K562 (cell line): ENCODE measurements at regions not wholly inside any gene's neighbourhood (a gene's known extent, or its start where the extent isn't known, plus 50 kb on each side); places are given as distances from the start of the nearest gene placed in this dataset.

Experiments used
- ATAC-seq: fragments of 200-7000 bp; cut with Tn5 transposase; 3 replicates; pipeline ENCODE4 v1.9.1; 2020; ENCODE audit warnings: moderate library complexity
- BruUV-seq: library from RNA; stranded (reverse); fragments of 400-500 nt; replicated peaks from 2 replicates; lab custom pipeline; 2021; lab: Mats Ljungman, UMichigan
- CTCF ChIA-PET: fragments of 300-600 bp; formaldehyde crosslinking; extraction: SDS; loops from one replicate; lab custom pipeline; 2021; ENCODE audit warnings: low intra/inter-chr PET ratio; lab: Yijun Ruan, JAX
- POLR2A ChIA-PET: fragments of 300-600, 350-650 bp; sonication (Branson Sonifier 250); formaldehyde crosslinking; extraction: SDS; loops from one replicate; lab custom pipeline; 2021; ENCODE audit warnings: antibody characterized with exemption, inconsistent platforms; lab: Yijun Ruan, JAX
- DNase-seq, 4 experiments: peaks; one replicate each; pipeline versions ENCODE4 v3.0.0 to v3.0.0-alpha.2; 2011 to 2018; ENCODE audit warnings: low spot score in 3 of 4, mixed read lengths in 3 of 4; ENCODE audit errors: extremely low read depth in 1 of 4
- FAIRE-seq: peaks from 2 replicates; lab custom pipeline; 2011; peaks lifted over from hg19 to GRCh38; lab: Jason Lieb, UNC
- H2AFZ ChIP-seq: 2 replicates; pipeline ENCODE4 v1.6.0; 2011; ENCODE audit warnings: low read depth, low read length, control low read depth, inconsistent platforms
- H3K27ac ChIP-seq: fragments of 200-600 bp; 3 replicates; pipeline ENCODE4 v1.8.0; 2011; ENCODE audit warnings: low read depth, mild to moderate bottlenecking, control low read depth, inconsistent platforms, low read length, moderate library complexity, mixed read lengths; ENCODE audit errors: extremely low read depth
- H3K27me3 ChIP-seq, 2 experiments: fragments of 300-600 bp in 1 of 2; 2 replicates in 1 of 2; 3 replicates in 1 of 2; pipeline versions ENCODE4 v1.6.0 to v1.8.0; 2011; ENCODE audit warnings: inconsistent platforms in 2 of 2, low read length in 2 of 2, mild to moderate bottlenecking in 1 of 2, mixed read lengths in 1 of 2, moderate library complexity in 1 of 2; ENCODE audit not compliant: control insufficient read depth in 2 of 2, insufficient read depth in 2 of 2
- H3K36me3 ChIP-seq: fragments of 300-600 bp; 3 replicates; pipeline ENCODE4 v1.8.0; 2011; ENCODE audit warnings: mild to moderate bottlenecking, low read length, inconsistent platforms; ENCODE audit not compliant: control insufficient read depth, insufficient read depth
- H3K4me1 ChIP-seq, 2 experiments: fragments of 200-600 bp in 1 of 2; replicated peaks in 1 of 2; 2 replicates in 1 of 2; 3 replicates in 1 of 2; pipeline versions ENCODE4 v1.5.1 to v1.8.0; 2011; ENCODE audit warnings: inconsistent platforms in 2 of 2, low read length in 2 of 2, mild to moderate bottlenecking in 1 of 2, mixed read lengths in 1 of 2, moderate library complexity in 1 of 2; ENCODE audit not compliant: control insufficient read depth in 2 of 2, insufficient read depth in 2 of 2
- H3K4me2 ChIP-seq: 2 replicates; pipeline ENCODE4 v1.6.1; 2011; ENCODE audit warnings: low read length, control low read depth, inconsistent platforms, mixed read lengths; ENCODE audit not compliant: insufficient read depth
- H3K4me3 ChIP-seq: fragments of 200-600 bp; sonication (generic), shearing (Covaris generic); 2 replicates; pipeline ENCODE4 v1.5.1; 2016; ENCODE audit warnings: control low read depth, inconsistent platforms
- H3K79me2 ChIP-seq: fragments of 200-600 bp; 3 replicates; pipeline ENCODE4 v1.8.0; 2011; ENCODE audit warnings: low read length, inconsistent platforms; ENCODE audit not compliant: control insufficient read depth, insufficient read depth
- H3K9ac ChIP-seq, 2 experiments: 2 replicates each; pipeline versions ENCODE4 v1.6.0 to v1.6.1; 2011; ENCODE audit warnings: low read depth in 2 of 2, low read length in 2 of 2, control low read depth in 1 of 2, inconsistent platforms in 1 of 2, mild to moderate bottlenecking in 1 of 2, mixed read lengths in 1 of 2; ENCODE audit not compliant: insufficient read depth in 1 of 2
- H3K9me1 ChIP-seq: one replicate; pipeline ENCODE4 v1.6.0; 2011; ENCODE audit warnings: inconsistent platforms, mild to moderate bottlenecking, low read length, moderate library complexity; ENCODE audit not compliant: control insufficient read depth, insufficient read depth
- H3K9me3 ChIP-seq: replicated peaks from 2 replicates; pipeline ENCODE4 v1.5.1; 2011; ENCODE audit warnings: low read depth, low read length, inconsistent platforms; ENCODE audit not compliant: control insufficient read depth, insufficient read depth
- H4K20me1 ChIP-seq: replicated peaks from 2 replicates; pipeline ENCODE4 v1.6.1; 2011; ENCODE audit warnings: low read length, inconsistent platforms, mixed read lengths; ENCODE audit not compliant: control insufficient read depth, insufficient read depth
- BMI1 ChIP-seq: fragments of 150-350 bp; IDR thresholded peaks from 2 replicates; pipeline ENCODE4 v1.6.1; 2014; ENCODE audit warnings: low read length
- BRCA1 ChIP-seq, 2 experiments: fragments of 450-650 bp in 1 of 2; sonication (generic) in 1 of 2; formaldehyde crosslinking in 1 of 2; IDR thresholded peaks; 2 replicates each; pipeline versions ENCODE4 v1.5.0 to v1.6.1; 2017 to 2020; ENCODE audit warnings: mild to moderate bottlenecking in 1 of 2, missing genetic modification reagents in 1 of 2
- CBX5 ChIP-seq: IDR thresholded peaks from 2 replicates; pipeline ENCODE4 v1.6.1; 2014; ENCODE audit warnings: low read depth, borderline replicate concordance
- CCNT2 ChIP-seq: IDR thresholded peaks from 2 replicates; pipeline ENCODE4 v1.6.1; 2011; ENCODE audit warnings: borderline replicate concordance, low read depth, mild to moderate bottlenecking, moderate library complexity, mixed read lengths, low read length; ENCODE audit not compliant: insufficient read length; ENCODE audit errors: extremely low read depth
- ELF2 ChIP-seq: fragments of 250-450 bp; sonication (Bioruptor Pico); IDR thresholded peaks from 2 replicates; pipeline ENCODE4 v1.5.0; 2021; ENCODE audit warnings: mild to moderate bottlenecking
- FOXJ3 ChIP-seq: sonication (generic); formaldehyde crosslinking; IDR thresholded peaks from 2 replicates; pipeline ENCODE4 v1.4.0; 2020; ENCODE audit warnings: mild to moderate bottlenecking, missing genetic modification reagents
- HDAC1 ChIP-seq, 2 experiments: fragments of 450-650 bp; IDR thresholded peaks; 2 replicates each; pipeline ENCODE4 v1.6.1; 2016 to 2017; ENCODE audit warnings: inconsistent platforms in 1 of 2, mild to moderate bottlenecking in 1 of 2, moderate library complexity in 1 of 2
- KLF13 ChIP-seq: fragments of 450-650 bp; IDR thresholded peaks from 2 replicates; pipeline ENCODE4 v1.6.1; 2016; ENCODE audit warnings: missing genetic modification characterization, low read depth, mild to moderate bottlenecking, missing compliant biosample characterization, moderate library complexity, borderline replicate concordance
- NR2F6 ChIP-seq: fragments of 450-650 bp; formaldehyde crosslinking; IDR thresholded peaks from 2 replicates; pipeline ENCODE4 v1.4.0; 2020; ENCODE audit warnings: mild to moderate bottlenecking
- PRPF4 ChIP-seq: fragments of 200-400 bp; formaldehyde crosslinking; IDR thresholded peaks from one replicate; pipeline ENCODE4 v1.6.1; 2017; ENCODE audit warnings: low read length, low read depth, mild to moderate bottlenecking; ENCODE audit not compliant: insufficient read depth, poor library complexity, severe bottlenecking
- SMAD3 ChIP-seq: fragments of 450-650 bp; formaldehyde crosslinking; conservative IDR thresholded peaks from 2 replicates; pipeline ENCODE4 v1.4.0; 2020; ENCODE audit warnings: mild to moderate bottlenecking
- ZBTB40 ChIP-seq, 2 experiments: fragments of 450-650 bp in 1 of 2; sonication (generic) in 1 of 2; formaldehyde crosslinking in 1 of 2; IDR thresholded peaks; 2 replicates each; pipeline versions ENCODE4 v1.7.1 to v1.9.0; 2016 to 2022; ENCODE audit warnings: inconsistent platforms in 1 of 2, mild to moderate bottlenecking in 1 of 2, missing genetic modification reagents in 1 of 2
- ZNF140 ChIP-seq: fragments of 250-450 bp; sonication (Bioruptor Pico); IDR thresholded peaks from 2 replicates; pipeline ENCODE4 v1.8.0; 2021; ENCODE audit warnings: moderate library complexity, mild to moderate bottlenecking, inconsistent platforms
- ZNF311 ChIP-seq: fragments of 250-450 bp; sonication (Bioruptor Pico); IDR thresholded peaks from 2 replicates; pipeline ENCODE4 v1.4.0; 2020; ENCODE audit warnings: mild to moderate bottlenecking, moderate library complexity
- ZNF764 ChIP-seq: fragments of 250-450 bp; sonication (Bioruptor Pico); IDR thresholded peaks from 2 replicates; pipeline ENCODE4 v1.4.0; 2020; ENCODE audit warnings: low read depth, mild to moderate bottlenecking, moderate library complexity
- WGBS: fragments of 100-300 bp; shearing (Covaris generic); methylation state at CpG from one replicate; pipeline ENCODE4 v1.1.6; 2016; ENCODE audit warnings: low coverage, mixed read lengths; ENCODE audit not compliant: insufficient coverage; ENCODE audit errors: missing lambda C conversion rate; 5-methylcytosine and 5-hydroxymethylcytosine counted together
- in situ Hi-C: fragments of 300-500 bp; cut with MboI; formaldehyde crosslinking; loops from 4 replicates; pipeline ENCODE4 v1.15.0; 2018; ENCODE audit warnings: inconsistent platforms, mixed read lengths
- intact Hi-C: fragments of 100-400 bp; cut with micrococcal nuclease; formaldehyde crosslinking; loops from 2 replicates; pipeline ENCODE4 v1.14.2; 2022

- no peaks in the 10 kb centered on the region for H3K79me2 ChIP-seq
- no peak for FAIRE-seq
- BruUV-seq = no TSS peak
- no peaks in the 10 kb centered on the region for H3K9me1 ChIP-seq
- no peaks in the 10 kb centered on the region for H3K27me3 ChIP-seq
- H3K4me2 ChIP-seq = no peak overlapping the region
- intact Hi-C loops (no loop called here), in situ Hi-C loops (no loop called here)
- CTCF ChIA-PET = no interaction called here
- H3K36me3 ChIP-seq = no peaks in the 10 kb centered on the region
- 0% methylated on average over 2 of the region's 2 CpGs for WGBS
- no peaks in the 10 kb centered on the region for H3K9me3 ChIP-seq
- no peak for DNase-seq
- H3K4me1 ChIP-seq = no peaks in the 10 kb centered on the region
- H3K9ac ChIP-seq = no peak overlapping the region
- ATAC-seq = no peak
- no peak overlapping the region for H3K27ac ChIP-seq
- no peak overlapping the region for H3K4me3 ChIP-seq
- no peak overlapping the region for H2AFZ ChIP-seq
- POLR2A ChIA-PET = no interaction called here
- H4K20me1 ChIP-seq = no peaks in the 10 kb centered on the region
- TF ChIP-seq SMAD3 (CRISPR knock-in tag) = no peak
- no peak for TF ChIP-seq HDAC1 (IDR thresholded peaks at IDR 0.05)
- no peak for TF ChIP-seq BRCA1 (IDR thresholded peaks at IDR 0.05)
- no peak for TF ChIP-seq BRCA1 (CRISPR knock-in tag; IDR thresholded peaks at IDR 0.05)
- no peak for TF ChIP-seq PRPF4
- no peak for TF ChIP-seq ELF2 (CRISPR knock-in tag)
- TF ChIP-seq ZNF311 = no peak
- no peak for TF ChIP-seq ZBTB40 (IDR thresholded peaks at IDR 0.05)
- TF ChIP-seq ZBTB40 (CRISPR knock-in tag; IDR thresholded peaks at IDR 0.05) = no peak
- TF ChIP-seq ZNF140 (CRISPR knock-in tag) = no peak
- TF ChIP-seq BMI1 = no peak
- TF ChIP-seq FOXJ3 = no peak
- TF ChIP-seq CBX5 = no peak
- no peak for TF ChIP-seq CCNT2
- TF ChIP-seq KLF13 = no peak
- no peak for TF ChIP-seq NR2F6 (CRISPR knock-in tag)
- TF ChIP-seq ZNF764 (CRISPR knock-in tag) = no peak
These were observed 387.3 kb upstream of the TECRL start for GRCh38 chr4:64796581-64796980.
